Activated T-helper 2 cell treated with anti-CD3 and anti-CD28 coated beads, Interferon-gamma antibody, Interleukin-2, Interleukin-4, amounts not matched to agents 10 μg/mL and 5 μg/mL and 100 μg/mL, durations not matched to agents 14 hours and 24 hours and 36 hours (primary cell): ENCODE measurements at regions not wholly inside any gene's neighbourhood (a gene's known extent, or its start where the extent isn't known, plus 50 kb on each side); places are given as distances from the start of the nearest gene placed in this dataset.
A peak's percentile ranks its signal among the peaks of the same experiment; 100 is the strongest.
"Not testable (repeated sequence)": the region's sequence is repeated elsewhere in the genome, so short reads cannot be mapped to it uniquely, and the experiment has no call there.

Experiments
- DNase-seq: peaks from one replicate; pipeline ENCODE4 v3.0.0; 2021; ENCODE audit warnings: low spot score
- H3K27ac Mint-ChIP-seq: one replicate; pipeline ENCODE4 v1.8.0; 2021; ENCODE audit warnings: mixed read lengths
- H3K27me3 Mint-ChIP-seq: one replicate; pipeline ENCODE4 v1.8.0; 2021; ENCODE audit warnings: low read depth, mixed read lengths
- H3K36me3 Mint-ChIP-seq: one replicate; pipeline ENCODE4 v1.8.0; 2021; ENCODE audit warnings: low read depth, mixed read lengths
- H3K4me1 Mint-ChIP-seq: one replicate; pipeline ENCODE4 v1.8.0; 2021; ENCODE audit warnings: low read depth, mixed read lengths
- H3K4me3 Mint-ChIP-seq: one replicate; pipeline ENCODE4 v1.8.0; 2021; ENCODE audit warnings: low read depth, mild to moderate bottlenecking, moderate library complexity, mixed read lengths
- H3K9me3 Mint-ChIP-seq: one replicate; pipeline ENCODE4 v1.8.0; 2021; ENCODE audit warnings: mixed read lengths
- intact Hi-C: fragments of 100-400 bp; cut with micrococcal nuclease; formaldehyde crosslinking; loops from one replicate; pipeline ENCODE4 v1.15.1; 2023

- H3K4me3 Mint-ChIP-seq: no peak overlapping the region
- H3K27me3 Mint-ChIP-seq: no peaks in the 10 kb centered on the region
- H3K27ac Mint-ChIP-seq: no peak overlapping the region
- H3K4me1 Mint-ChIP-seq: peaks cover 5% of the 10 kb centered on the region
- no peaks in the 10 kb centered on the region for H3K36me3 Mint-ChIP-seq
- peaks cover 28% of the 10 kb centered on the region for H3K9me3 Mint-ChIP-seq
- intact Hi-C loops: no loop called here
- no peak for DNase-seq
Measured at GRCh38 chr4:22573198-22573597, 57.3 kb upstream of the ADGRA3 start.

- H3K27ac Mint-ChIP-seq: no peak overlapping the region
- no peaks in the 10 kb centered on the region for H3K27me3 Mint-ChIP-seq
- no peak overlapping the region for H3K4me3 Mint-ChIP-seq
- DNase-seq: no peak
- intact Hi-C loops: no loop called here
- peaks cover 28% of the 10 kb centered on the region for H3K9me3 Mint-ChIP-seq
- no peaks in the 10 kb centered on the region for H3K36me3 Mint-ChIP-seq
- peaks cover 9% of the 10 kb centered on the region for H3K4me1 Mint-ChIP-seq
Measured at GRCh38 chr4:22573641-22574040, 57.8 kb upstream of the ADGRA3 start.

- Mint-ChIP-seq H3K27ac (no peak overlapping the region), H3K4me1 (peaks cover 10% of the 10 kb centered on the region)
Measured at GRCh38 chr4:22574424-22574823, 58.6 kb upstream of the ADGRA3 start.

GRCh38 chr4:22574880-22575279 is 59.0 kb upstream of the ADGRA3 start:
- Mint-ChIP-seq H3K27ac (no peak overlapping the region), H3K4me1 (peaks cover 10% of the 10 kb centered on the region), H3K36me3 (no peaks in the 10 kb centered on the region), H3K27me3 (no peaks in the 10 kb centered on the region), H3K4me3 (no peak overlapping the region), H3K9me3 (peaks cover 20% of the 10 kb centered on the region)
- intact Hi-C loops: no loop called here
- DNase-seq: no peak

More at GRCh38 chr4:22574424-22574823, 58.6 kb upstream of the ADGRA3 start:
- no peak for DNase-seq
- peaks cover 24% of the 10 kb centered on the region for H3K9me3 Mint-ChIP-seq
- H3K27me3 Mint-ChIP-seq: no peaks in the 10 kb centered on the region
- no peaks in the 10 kb centered on the region for H3K36me3 Mint-ChIP-seq
- H3K4me3 Mint-ChIP-seq: no peak overlapping the region
- intact Hi-C loops: no loop called here

- Mint-ChIP-seq H3K9me3 (no peaks in the 10 kb centered on the region), H3K27me3 (no peaks in the 10 kb centered on the region), H3K4me3 (no peak overlapping the region), H3K36me3 (no peaks in the 10 kb centered on the region), H3K4me1 (no peaks in the 10 kb centered on the region), H3K27ac (no peak overlapping the region)
- DNase-seq: no peak
- intact Hi-C loops: no loop called here
Measured at GRCh38 chr4:22587253-22587652, 71.4 kb upstream of the ADGRA3 start.

GRCh38 chr4:22593933-22594332 is 78.1 kb upstream of the ADGRA3 start:
- no peak for DNase-seq
- H3K4me3 Mint-ChIP-seq: no peak overlapping the region
- H3K27ac Mint-ChIP-seq: no peak overlapping the region
- no peaks in the 10 kb centered on the region for H3K27me3 Mint-ChIP-seq
- H3K9me3 Mint-ChIP-seq: no peaks in the 10 kb centered on the region
- H3K4me1 Mint-ChIP-seq: peaks cover 16% of the 10 kb centered on the region
- intact Hi-C loops: no loop called here
- H3K36me3 Mint-ChIP-seq: no peaks in the 10 kb centered on the region

GRCh38 chr4:22595684-22596083 is 79.8 kb upstream of the ADGRA3 start:
- no peak for DNase-seq
- Mint-ChIP-seq H3K36me3 (no peaks in the 10 kb centered on the region), H3K4me3 (peak overlapping the region; percentile 7), H3K9me3 (no peaks in the 10 kb centered on the region), H3K27me3 (no peaks in the 10 kb centered on the region), H3K27ac (peak overlapping the region; percentile 59), H3K4me1 (peaks cover 18% of the 10 kb centered on the region)
- intact Hi-C loops: loop anchor here (1.0 to 5.0 kb wide), 2 partner anchors 93 to 210 kb away; no protein-coding TSS in a partner anchor

GRCh38 chr4:22596409-22596808 is 80.5 kb upstream of the ADGRA3 start:
- Mint-ChIP-seq H3K36me3 (no peaks in the 10 kb centered on the region), H3K4me3 (no peak overlapping the region), H3K27me3 (no peaks in the 10 kb centered on the region), H3K27ac (peak overlapping the region; percentile 59), H3K9me3 (no peaks in the 10 kb centered on the region), H3K4me1 (peaks cover 18% of the 10 kb centered on the region)
- intact Hi-C loops: loop anchor here (5.0 kb wide), 1 partner anchor 94 kb away; no protein-coding TSS in a partner anchor
- no peak for DNase-seq

- no peaks in the 10 kb centered on the region for H3K9me3 Mint-ChIP-seq
- H3K36me3 Mint-ChIP-seq: no peaks in the 10 kb centered on the region
- H3K4me1 Mint-ChIP-seq: peaks cover 18% of the 10 kb centered on the region
- no peaks in the 10 kb centered on the region for H3K27me3 Mint-ChIP-seq
- no peak overlapping the region for H3K4me3 Mint-ChIP-seq
- H3K27ac Mint-ChIP-seq: no peak overlapping the region
- intact Hi-C loops: loop anchor here (5.0 kb wide), 1 partner anchor 95 kb away; no protein-coding TSS in a partner anchor
- DNase-seq: no peak
Measured at GRCh38 chr4:22597471-22597870, 81.6 kb upstream of the ADGRA3 start.

- not testable (repeated sequence) for DNase-seq, H3K27me3 Mint-ChIP-seq, H3K36me3 Mint-ChIP-seq, H3K9me3 Mint-ChIP-seq, H3K27ac Mint-ChIP-seq, H3K4me3 Mint-ChIP-seq
- H3K4me1 Mint-ChIP-seq: peaks cover 18% of the 10 kb centered on the region
- intact Hi-C loops: loop anchor here (5.0 kb wide), 1 partner anchor 96 kb away; no protein-coding TSS in a partner anchor
Measured at GRCh38 chr4:22598113-22599047, 82.5 kb upstream of the ADGRA3 start.

GRCh38 chr4:22599228-22599928 is 83.5 kb upstream of the ADGRA3 start:
- not testable (repeated sequence) for DNase-seq, H3K27me3 Mint-ChIP-seq, H3K4me3 Mint-ChIP-seq, H3K27ac Mint-ChIP-seq, H3K36me3 Mint-ChIP-seq, H3K9me3 Mint-ChIP-seq
- peaks cover 18% of the 10 kb centered on the region for H3K4me1 Mint-ChIP-seq
- intact Hi-C loops: loop anchor here (5.0 kb wide), 1 partner anchor 97 kb away; no protein-coding TSS in a partner anchor

- not testable (repeated sequence) for H3K4me3 Mint-ChIP-seq, H3K27ac Mint-ChIP-seq, H3K9me3 Mint-ChIP-seq, H3K27me3 Mint-ChIP-seq, DNase-seq, H3K36me3 Mint-ChIP-seq
- intact Hi-C loops: loop anchor here (5.0 kb wide), 1 partner anchor 98 kb away; no protein-coding TSS in a partner anchor
- peaks cover 16% of the 10 kb centered on the region for H3K4me1 Mint-ChIP-seq
Measured at GRCh38 chr4:22599929-22600432, 84.1 kb upstream of the ADGRA3 start.
